Colonic mucosa (tissue), 4 donors: ENCODE measurements at regions not wholly inside any gene's neighbourhood (a gene's known extent, or its start where the extent isn't known, plus 50 kb on each side); places are given as distances from the start of the nearest gene placed in this dataset.

Source experiments
- DNase-seq: peaks from one replicate; pipeline ENCODE4 v3.0.0-alpha.2; 2020
- H3K27ac ChIP-seq: fragments of 200-600 bp; one replicate; pipeline ENCODE4 v1.8.0; 2021
- H3K27me3 ChIP-seq: fragments of 200-600 bp; one replicate; pipeline ENCODE4 v1.8.0; 2021
- H3K36me3 ChIP-seq: fragments of 200-600 bp; one replicate; pipeline ENCODE4 v1.8.0; 2021
- H3K4me1 ChIP-seq: fragments of 200-600 bp; one replicate; pipeline ENCODE4 v1.8.0; 2021; ENCODE audit warnings: mild to moderate bottlenecking
- H3K4me3 ChIP-seq: fragments of 200-600 bp; one replicate; pipeline ENCODE4 v1.8.0; 2021
- H3K9ac ChIP-seq, 2 donors: one replicate each; pipeline ENCODE4 v1.7.0; 2013; ENCODE audit warnings: control low read depth in 2 of 2, low read depth in 2 of 2, low read length in 2 of 2
- H3K9me3 ChIP-seq: fragments of 200-600 bp; one replicate; pipeline ENCODE4 v1.8.0; 2021
- intact Hi-C: fragments of 100-400 bp; cut with DNase I; formaldehyde crosslinking; loops from one replicate; pipeline ENCODE4 v1.14.1; 2022
- TF ChIP-seq, protein P1 (sequence below): fragments of 200-600 bp; IDR thresholded peaks from one replicate; pipeline ENCODE4 v1.8.0; 2022; ENCODE audit warnings: antibody characterized with exemption, mild to moderate bottlenecking
- donor health status: healthy.
- donor health status: DM: no; HTN: no; CAD: no.
- donor health status: DM: no; HTN: no; CAD: no.

DNA sequence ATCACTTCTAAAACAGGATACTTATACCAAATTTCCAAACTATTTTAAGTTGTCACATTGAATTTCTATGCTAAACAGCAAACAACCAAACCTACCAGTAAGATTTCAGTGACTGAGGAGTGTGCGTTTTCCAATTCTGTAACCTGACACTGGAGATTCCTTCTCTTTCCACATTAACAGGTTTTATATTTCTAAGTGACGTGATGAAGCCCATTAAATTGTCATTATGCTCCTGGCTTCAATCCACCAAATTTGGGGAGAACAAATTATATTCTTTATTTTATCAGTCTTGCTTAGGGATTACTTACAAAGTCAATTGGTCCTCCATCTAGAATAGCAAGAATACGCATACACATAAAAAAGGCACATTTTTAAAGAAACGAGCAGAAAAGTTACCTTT, 764.8 kb upstream of the NR2F2 start:
- no peaks in the 10 kb centered on the region for H3K36me3 ChIP-seq
- H3K4me1 ChIP-seq: no peaks in the 10 kb centered on the region
- no peak for DNase-seq
- no peak overlapping the region for H3K27ac ChIP-seq
- no peaks in the 10 kb centered on the region for H3K27me3 ChIP-seq
- H3K9me3 ChIP-seq: no peaks in the 10 kb centered on the region
- TF ChIP-seq, protein P1, sequence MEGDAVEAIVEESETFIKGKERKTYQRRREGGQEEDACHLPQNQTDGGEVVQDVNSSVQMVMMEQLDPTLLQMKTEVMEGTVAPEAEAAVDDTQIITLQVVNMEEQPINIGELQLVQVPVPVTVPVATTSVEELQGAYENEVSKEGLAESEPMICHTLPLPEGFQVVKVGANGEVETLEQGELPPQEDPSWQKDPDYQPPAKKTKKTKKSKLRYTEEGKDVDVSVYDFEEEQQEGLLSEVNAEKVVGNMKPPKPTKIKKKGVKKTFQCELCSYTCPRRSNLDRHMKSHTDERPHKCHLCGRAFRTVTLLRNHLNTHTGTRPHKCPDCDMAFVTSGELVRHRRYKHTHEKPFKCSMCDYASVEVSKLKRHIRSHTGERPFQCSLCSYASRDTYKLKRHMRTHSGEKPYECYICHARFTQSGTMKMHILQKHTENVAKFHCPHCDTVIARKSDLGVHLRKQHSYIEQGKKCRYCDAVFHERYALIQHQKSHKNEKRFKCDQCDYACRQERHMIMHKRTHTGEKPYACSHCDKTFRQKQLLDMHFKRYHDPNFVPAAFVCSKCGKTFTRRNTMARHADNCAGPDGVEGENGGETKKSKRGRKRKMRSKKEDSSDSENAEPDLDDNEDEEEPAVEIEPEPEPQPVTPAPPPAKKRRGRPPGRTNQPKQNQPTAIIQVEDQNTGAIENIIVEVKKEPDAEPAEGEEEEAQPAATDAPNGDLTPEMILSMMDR: no peak
- no peak overlapping the region for H3K4me3 ChIP-seq
- intact Hi-C loops: no loop called here
- H3K9ac ChIP-seq: no peak overlapping the region

DNA sequence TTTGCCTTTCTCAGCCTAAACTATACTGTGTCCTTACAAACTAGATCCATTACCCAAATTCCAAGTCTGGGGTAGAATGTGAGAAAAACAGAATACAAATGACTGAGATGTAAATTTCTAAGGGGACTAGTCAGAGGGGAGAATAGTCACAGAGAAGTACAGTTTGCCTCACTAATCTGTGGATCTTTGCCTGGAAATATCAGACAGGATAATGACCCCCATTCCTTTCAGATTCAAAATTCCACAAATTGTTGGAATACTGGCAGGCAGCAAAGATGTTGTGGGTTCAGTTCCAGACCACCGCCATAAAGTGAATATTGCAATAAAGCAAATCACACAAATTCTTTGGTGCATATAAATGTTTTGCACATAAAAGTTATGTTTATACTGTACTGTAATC, 762.8 kb upstream of the NR2F2 start:
- no peak for DNase-seq
- H3K9ac ChIP-seq: no peak overlapping the region
- no peak overlapping the region for H3K27ac ChIP-seq
- H3K36me3 ChIP-seq: no peaks in the 10 kb centered on the region
- H3K4me1 ChIP-seq: no peaks in the 10 kb centered on the region
- H3K4me3 ChIP-seq: no peak overlapping the region
- TF ChIP-seq, protein P1: no peak
- no peaks in the 10 kb centered on the region for H3K9me3 ChIP-seq
- no peaks in the 10 kb centered on the region for H3K27me3 ChIP-seq
- intact Hi-C loops: no loop called here

DNA sequence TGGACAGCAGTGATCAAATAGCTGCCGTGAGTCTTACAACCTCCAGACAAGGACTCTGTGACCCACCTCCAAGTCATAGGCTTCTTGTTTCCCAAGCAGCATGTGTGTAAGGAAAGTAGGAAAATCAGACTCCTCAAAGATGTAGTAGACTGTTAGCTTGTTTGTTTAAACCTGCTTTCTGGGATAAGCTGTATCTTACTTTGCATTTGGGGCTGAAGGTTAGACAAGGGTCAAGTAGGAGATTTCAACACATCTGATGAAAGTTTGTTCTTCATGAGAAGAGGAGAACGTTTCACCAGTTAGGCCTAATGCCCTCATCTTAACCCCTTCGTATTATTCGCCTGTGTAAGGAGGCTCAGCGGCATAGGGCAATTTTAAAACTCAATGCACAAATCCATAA, 756.4 kb upstream of the NR2F2 start:
- H3K4me1 ChIP-seq: no peaks in the 10 kb centered on the region
- no peaks in the 10 kb centered on the region for H3K27me3 ChIP-seq
- H3K9ac ChIP-seq: no peak overlapping the region
- no peak overlapping the region for H3K4me3 ChIP-seq
- no peaks in the 10 kb centered on the region for H3K9me3 ChIP-seq
- H3K36me3 ChIP-seq: no peaks in the 10 kb centered on the region
- no peak for DNase-seq
- no peak overlapping the region for H3K27ac ChIP-seq
- TF ChIP-seq, protein P1: no peak
- intact Hi-C loops: no loop called here

DNA sequence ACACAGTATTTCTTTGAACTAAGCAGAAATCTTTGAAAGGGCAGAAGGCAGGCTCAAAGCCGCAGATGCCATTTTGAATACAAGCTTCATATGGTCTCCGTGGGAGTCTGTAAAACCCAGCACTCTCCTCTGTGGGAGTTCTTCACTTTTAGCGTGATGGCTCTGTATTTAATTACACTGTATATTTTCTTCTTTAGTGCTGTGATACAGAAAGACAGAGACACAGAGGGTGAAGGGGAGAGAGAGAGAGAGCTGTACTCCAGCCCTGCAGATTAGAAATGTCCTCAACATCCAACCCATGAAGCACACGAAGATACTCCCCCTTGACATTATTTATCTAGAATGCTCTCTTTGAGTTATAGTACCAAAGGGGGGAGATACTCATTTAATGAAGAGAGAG, 752.6 kb upstream of the NR2F2 start:
- TF ChIP-seq, protein P1: no peak
- no peak for DNase-seq
- H3K9me3 ChIP-seq: no peaks in the 10 kb centered on the region
- H3K4me3 ChIP-seq: no peak overlapping the region
- no peaks in the 10 kb centered on the region for H3K36me3 ChIP-seq
- no peak overlapping the region for H3K9ac ChIP-seq
- no peaks in the 10 kb centered on the region for H3K27me3 ChIP-seq
- intact Hi-C loops: no loop called here
- no peak overlapping the region for H3K27ac ChIP-seq
- no peaks in the 10 kb centered on the region for H3K4me1 ChIP-seq

DNA sequence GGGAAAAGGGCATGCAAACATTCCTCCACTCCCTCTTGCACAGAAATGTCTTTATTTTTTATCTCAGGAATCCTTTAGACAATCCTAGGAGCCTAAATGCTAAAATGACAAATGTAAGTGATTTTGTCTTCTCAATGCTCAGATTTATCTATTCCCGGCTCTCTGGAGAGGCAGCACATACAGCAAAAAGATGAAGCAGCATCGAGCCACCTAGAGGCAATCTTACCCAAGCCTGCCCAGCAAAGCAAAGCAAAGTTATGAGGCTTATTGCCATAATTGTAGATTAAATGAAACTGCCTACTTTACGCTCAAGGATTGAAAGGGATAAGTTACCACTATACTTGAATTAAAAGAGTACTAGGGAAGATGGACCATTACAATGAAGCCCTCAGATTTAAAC, 750.4 kb upstream of the NR2F2 start:
- Histone ChIP-seq H3K27ac (no peak overlapping the region), H3K9ac (no peak overlapping the region), H3K4me3 (no peak overlapping the region), H3K36me3 (no peaks in the 10 kb centered on the region), H3K9me3 (no peaks in the 10 kb centered on the region), H3K27me3 (no peaks in the 10 kb centered on the region), H3K4me1 (no peaks in the 10 kb centered on the region)
- DNase-seq: no peak
- TF ChIP-seq, protein P1: no peak
- intact Hi-C loops: no loop called here

DNA sequence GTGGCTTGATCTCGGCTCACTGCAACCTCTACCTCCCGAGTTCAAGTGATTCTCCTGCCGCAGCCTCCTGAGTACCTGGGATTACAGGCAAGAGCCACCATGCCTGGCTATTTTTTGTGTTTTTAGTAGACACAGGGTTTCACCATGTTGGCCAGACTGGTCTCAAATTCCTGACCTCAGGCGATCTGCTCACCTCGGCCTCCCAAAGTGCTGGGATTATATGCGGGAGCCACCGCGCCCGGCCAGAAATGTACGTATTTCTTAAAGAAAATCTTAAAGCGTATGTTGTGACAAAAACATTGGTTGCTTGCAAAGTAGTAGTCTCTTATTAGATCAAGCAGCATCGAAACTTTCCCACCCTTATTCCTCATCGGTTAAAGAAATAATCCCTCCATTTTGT, 748.9 kb upstream of the NR2F2 start:
- no peak for DNase-seq
- Histone ChIP-seq H3K9me3 (no peaks in the 10 kb centered on the region), H3K4me3 (no peak overlapping the region), H3K4me1 (no peaks in the 10 kb centered on the region), H3K9ac (no peak overlapping the region), H3K36me3 (no peaks in the 10 kb centered on the region), H3K27me3 (no peaks in the 10 kb centered on the region), H3K27ac (no peak overlapping the region)
- TF ChIP-seq, protein P1: no peak
- intact Hi-C loops: no loop called here
